Uterus (tissue), 2 donors: ENCODE measurements at regions not wholly inside any gene's neighbourhood (a gene's known extent, or its start where the extent isn't known, plus 50 kb on each side); places are given as distances from the start of the nearest gene placed in this dataset.

Experiments
- CTCF ChIP-seq, 4 experiments: fragments of 200-600 bp in 2 of 4; fragments of 450-650 bp in 2 of 4; sonication (generic) in 2 of 4; IDR thresholded peaks; one replicate each; pipeline ENCODE4 v1.5.1; 2016 to 2019; ENCODE audit warnings: antibody characterized with exemption in 4 of 4, mild to moderate bottlenecking in 2 of 4, moderate library complexity in 1 of 4
- POLR2A ChIP-seq, 2 donors: fragments of 450-650 bp; IDR thresholded peaks; one replicate each; pipeline ENCODE4 v1.6.1; 2016; ENCODE audit warnings: antibody characterized with exemption in 2 of 2, mild to moderate bottlenecking in 1 of 2, moderate library complexity in 1 of 2

GRCh38 chr14:35979531-35979930, 153.4 kb downstream of the BRMS1L start:
- no peak for TF ChIP-seq CTCF (IDR thresholded peaks at IDR 0.05)
- no peak for TF ChIP-seq POLR2A (IDR thresholded peaks at IDR 0.05)
